CD14-positive monocyte (primary cell): ENCODE measurements at regions not wholly inside any gene's neighbourhood (a gene's known extent, or its start where the extent isn't known, plus 50 kb on each side); places are given as distances from the start of the nearest gene placed in this dataset.

Experiments
- DNase-seq, 3 donors: peaks; one replicate each; pipeline ENCODE4 v3.0.0-alpha.2; 2011 to 2022
- H2AFZ ChIP-seq: 2 replicates; pipeline ENCODE4 v1.6.0; 2012; ENCODE audit warnings: mild to moderate bottlenecking, low read depth, low read length, inconsistent platforms; ENCODE audit not compliant: insufficient read depth, poor library complexity, severe bottlenecking
- H3K27ac ChIP-seq, 2 donors: 1 replicate in 1 of 2; 2 replicates in 1 of 2; pipeline ENCODE4 v1.5.1; 2012 to 2013; ENCODE audit warnings: low read length in 2 of 2, control low read depth in 1 of 2, inconsistent platforms in 1 of 2, low read depth in 1 of 2, mild to moderate bottlenecking in 1 of 2
- H3K27me3 ChIP-seq, 2 donors: one replicate each; pipeline versions ENCODE4 v1.6.0 to v1.6.1; 2011 to 2013; ENCODE audit warnings: low read length in 2 of 2; ENCODE audit not compliant: control insufficient read depth in 2 of 2, insufficient read depth in 2 of 2
- H3K36me3 ChIP-seq, 2 donors: replicated peaks in 1 of 2; 1 replicate in 1 of 2; 2 replicates in 1 of 2; pipeline versions ENCODE4 v1.5.1 to v1.6.1; 2012 to 2013; ENCODE audit warnings: low read length in 2 of 2, control low read depth in 1 of 2, inconsistent platforms in 1 of 2, mild to moderate bottlenecking in 1 of 2; ENCODE audit not compliant: insufficient read depth in 2 of 2, control insufficient read depth in 1 of 2
- H3K4me1 ChIP-seq, 2 donors: 1 replicate in 1 of 2; 2 replicates in 1 of 2; pipeline versions ENCODE4 v1.5.1 to v1.6.1; 2012 to 2013; ENCODE audit warnings: low read length in 2 of 2, control low read depth in 1 of 2, inconsistent platforms in 1 of 2, mild to moderate bottlenecking in 1 of 2, moderate library complexity in 1 of 2; ENCODE audit not compliant: insufficient read depth in 2 of 2, control insufficient read depth in 1 of 2
- H3K4me2 ChIP-seq: replicated peaks from 2 replicates; pipeline ENCODE3; 2012; ENCODE audit warnings: low read length, moderate library complexity, mild to moderate bottlenecking; ENCODE audit not compliant: poor library complexity, severe bottlenecking; ENCODE audit errors: extremely low read depth
- H3K4me3 ChIP-seq, 3 experiments: fragments of 200-600 bp in 1 of 3; sonication (generic) in 1 of 3; replicated peaks in 1 of 3; 1 replicate in 2 of 3; 2 replicates in 1 of 3; pipeline ENCODE4 v1.5.1; 2011 to 2013; ENCODE audit warnings: low read length in 3 of 3, mild to moderate bottlenecking in 3 of 3, control low read depth in 2 of 3, low read depth in 2 of 3, inconsistent platforms in 1 of 3, moderate library complexity in 1 of 3
- H3K79me2 ChIP-seq: 2 replicates; pipeline ENCODE4 v1.6.0; 2012; ENCODE audit warnings: mild to moderate bottlenecking, control low read depth, inconsistent platforms, low read length, moderate library complexity; ENCODE audit not compliant: insufficient read depth
- H3K9ac ChIP-seq: 2 replicates; pipeline ENCODE4 v1.6.0; 2017; ENCODE audit warnings: low read length, mild to moderate bottlenecking; ENCODE audit not compliant: insufficient read depth, poor library complexity, severe bottlenecking
- H3K9me3 ChIP-seq, 2 donors: replicated peaks in 1 of 2; 1 replicate in 1 of 2; 2 replicates in 1 of 2; pipeline versions ENCODE4 v1.5.1 to v1.6.1; 2012 to 2013; ENCODE audit warnings: low read length in 2 of 2, control low read depth in 1 of 2; ENCODE audit not compliant: control insufficient read depth in 1 of 2, insufficient read depth in 1 of 2
- H4K20me1 ChIP-seq: 2 replicates; pipeline ENCODE4 v1.6.0; 2012; ENCODE audit warnings: mild to moderate bottlenecking, low read length, control low read depth, moderate library complexity; ENCODE audit not compliant: insufficient read depth
- H3K27ac Mint-ChIP-seq, 7 donors: one replicate each; pipeline ENCODE4 v1.8.0; 2020; ENCODE audit warnings: mild to moderate bottlenecking in 7 of 7, mixed read lengths in 7 of 7, moderate library complexity in 6 of 7, inconsistent platforms in 2 of 7
- H3K27me3 Mint-ChIP-seq, 3 donors: one replicate each; pipeline ENCODE4 v1.8.0; 2021 to 2022; ENCODE audit warnings: low read depth in 3 of 3, mild to moderate bottlenecking in 3 of 3, mixed read lengths in 3 of 3, moderate library complexity in 3 of 3, inconsistent platforms in 1 of 3
- H3K36me3 Mint-ChIP-seq, 2 donors: one replicate each; pipeline ENCODE4 v1.8.0; 2020; ENCODE audit warnings: mixed read lengths in 2 of 2, inconsistent platforms in 1 of 2, mild to moderate bottlenecking in 1 of 2
- H3K4me1 Mint-ChIP-seq: one replicate; pipeline ENCODE4 v1.8.0; 2020; ENCODE audit warnings: mild to moderate bottlenecking, mixed read lengths
- H3K4me3 Mint-ChIP-seq, 2 donors: one replicate each; pipeline ENCODE4 v1.8.0; 2020; ENCODE audit warnings: mild to moderate bottlenecking in 2 of 2, mixed read lengths in 2 of 2, moderate library complexity in 1 of 2
- H3K9me3 Mint-ChIP-seq, 7 donors: one replicate each; pipeline ENCODE4 v1.8.0; 2020 to 2022; ENCODE audit warnings: mixed read lengths in 7 of 7, mild to moderate bottlenecking in 6 of 7, moderate library complexity in 6 of 7, inconsistent platforms in 2 of 7
- CTCF ChIP-seq: fragments of 200-600 bp; IDR thresholded peaks from one replicate; pipeline ENCODE4 v1.8.0; 2022; ENCODE audit warnings: antibody characterized with exemption, mild to moderate bottlenecking
- WGBS: methylation state at CpG from one replicate; pipeline ENCODE4 v1.1.5; 2013; ENCODE audit warnings: missing lambda C conversion rate; ENCODE audit not compliant: insufficient coverage; 5-methylcytosine and 5-hydroxymethylcytosine counted together
- intact Hi-C, 2 donors: fragments of 100-400 bp; cut with micrococcal nuclease; formaldehyde crosslinking; loops; one replicate each; pipeline versions ENCODE4 v1.15.0 to v1.15.1; 2023

DNA sequence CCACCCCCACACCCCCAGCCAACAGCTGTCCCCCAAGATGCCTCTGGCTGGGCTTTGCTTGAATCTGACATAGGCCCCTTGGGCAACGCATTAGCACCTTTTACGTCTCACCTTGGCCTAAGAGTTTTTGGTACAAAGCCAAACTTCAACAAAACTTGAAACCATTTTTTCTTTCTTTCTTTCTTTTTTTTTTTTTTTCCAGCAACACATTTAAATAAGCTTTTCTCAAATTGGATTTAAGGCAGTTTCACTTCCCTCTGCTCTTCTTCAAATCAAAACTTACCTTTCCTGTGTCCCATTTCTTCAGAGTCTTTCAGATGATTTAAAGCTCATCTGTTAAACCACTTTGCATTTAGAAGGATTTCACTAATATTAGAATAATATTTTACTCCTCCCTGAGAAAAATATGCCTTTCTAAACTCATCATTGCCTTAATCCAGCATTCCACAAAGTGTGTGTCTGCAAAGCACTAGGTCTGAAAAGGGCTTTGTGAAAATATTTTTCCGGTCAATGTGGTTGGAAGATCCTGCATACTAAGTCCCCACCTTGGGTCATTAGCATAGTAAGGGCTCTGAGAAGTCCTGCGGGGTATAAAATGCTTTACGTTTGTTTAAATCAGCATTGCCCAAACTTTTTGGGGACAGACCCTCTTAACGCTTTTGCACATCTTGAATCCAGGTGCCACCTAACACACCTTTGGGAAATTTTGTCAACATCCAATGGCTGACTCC, 217.0 kb downstream of the TLE3 start:
- intact Hi-C loops, result no loop called here
- peaks cover 5% of the 10 kb centered on the region for H3K4me1 Mint-ChIP-seq
- Histone ChIP-seq H3K4me2 (no peak overlapping the region), H3K9me3 (peaks cover 0 to 3% of the 10 kb centered on the region in 2 donors), H2AFZ (no peak overlapping the region), H3K27ac (no peak overlapping the region), H4K20me1 (no peaks in the 10 kb centered on the region), H3K36me3 (no peaks in the 10 kb centered on the region), H3K4me1 (no peaks in the 10 kb centered on the region), H3K4me3 (no peak overlapping the region), H3K9ac (no peak overlapping the region), H3K27me3 (no peaks in the 10 kb centered on the region), H3K79me2 (no peaks in the 10 kb centered on the region)
- H3K4me3 Mint-ChIP-seq, result no peak overlapping the region
- TF ChIP-seq CTCF, result no peak
- H3K27me3 Mint-ChIP-seq, result peaks cover 2 to 17% (median 7%) of the 10 kb centered on the region in 3 donors
- 98% methylated on average over 5 of the region's 6 CpGs for WGBS
- DNase-seq, result no peak
- H3K9me3 Mint-ChIP-seq, result peaks cover 0 to 9% (median 5%) of the 10 kb centered on the region in 7 donors
- H3K36me3 Mint-ChIP-seq, result no peaks in the 10 kb centered on the region
- H3K27ac Mint-ChIP-seq, result no peak overlapping the region

DNA sequence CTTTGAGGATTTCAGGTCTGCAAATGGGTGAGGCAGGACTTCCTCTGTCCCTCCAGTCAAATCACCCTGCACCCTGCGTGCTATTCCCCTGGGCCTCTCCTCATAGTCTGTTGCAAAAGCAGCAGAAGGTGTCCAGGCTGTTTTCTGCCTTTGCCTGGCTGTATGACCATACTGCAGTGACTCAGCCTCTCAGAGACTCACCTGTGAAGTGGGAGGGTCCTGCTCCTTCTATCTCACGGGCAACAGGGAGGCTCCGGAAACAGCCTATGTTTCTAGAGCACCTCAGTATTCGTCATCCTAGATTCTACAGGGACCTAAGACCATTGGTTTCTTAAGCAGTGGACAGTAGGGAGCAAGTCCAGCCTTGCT, 216.4 kb downstream of the TLE3 start:
- Histone ChIP-seq H3K27me3 (peaks cover 0 to 2% of the 10 kb centered on the region in 2 donors), H3K9me3 (peaks cover 0 to 3% of the 10 kb centered on the region in 2 donors), H3K4me3 (no peak overlapping the region), H3K79me2 (no peaks in the 10 kb centered on the region), H3K4me2 (no peak overlapping the region), H3K27ac (no peak overlapping the region), H4K20me1 (no peaks in the 10 kb centered on the region), H3K4me1 (no peaks in the 10 kb centered on the region), H3K9ac (no peak overlapping the region), H3K36me3 (no peaks in the 10 kb centered on the region), H2AFZ (no peak overlapping the region)
- 97% methylated on average over 4 of the region's 4 CpGs for WGBS
- H3K4me3 Mint-ChIP-seq, result no peak overlapping the region
- peaks cover 0 to 9% (median 5%) of the 10 kb centered on the region in 7 donors for H3K9me3 Mint-ChIP-seq
- peaks cover 2 to 20% (median 7%) of the 10 kb centered on the region in 3 donors for H3K27me3 Mint-ChIP-seq
- peaks cover 5% of the 10 kb centered on the region for H3K4me1 Mint-ChIP-seq
- H3K36me3 Mint-ChIP-seq, result no peaks in the 10 kb centered on the region
- no peak for TF ChIP-seq CTCF
- intact Hi-C loops, result no loop called here
- H3K27ac Mint-ChIP-seq, result no peak overlapping the region
- DNase-seq, result no peak
